Activated T-helper 1 cell treated with anti-CD3 and anti-CD28 coated beads, Interleukin-12 subunit alpha, Interleukin-12 subunit beta, Interleukin-2, Interleukin-4 antibody, amounts not matched to agents 30 ng/mL and 10 ng/mL and 1 ng/mL, durations not matched to agents 14 hours and 24 hours and 36 hours (primary cell): ENCODE measurements at regions not wholly inside any gene's neighbourhood (a gene's known extent, or its start where the extent isn't known, plus 50 kb on each side); places are given as distances from the start of the nearest gene placed in this dataset.

Experiments used
- DNase-seq: peaks from one replicate; pipeline ENCODE4 v3.0.0; 2021; ENCODE audit warnings: low spot score
- H3K27ac Mint-ChIP-seq: one replicate; pipeline ENCODE4 v1.8.0; 2021; ENCODE audit warnings: mild to moderate bottlenecking, mixed read lengths
- H3K27me3 Mint-ChIP-seq: one replicate; pipeline ENCODE4 v1.8.0; 2022; ENCODE audit warnings: mild to moderate bottlenecking, moderate library complexity, mixed read lengths; ENCODE audit not compliant: insufficient read depth
- H3K36me3 Mint-ChIP-seq: one replicate; pipeline ENCODE4 v1.8.0; 2021; ENCODE audit warnings: low read depth, mixed read lengths
- H3K4me1 Mint-ChIP-seq: one replicate; pipeline ENCODE4 v1.8.0; 2021; ENCODE audit warnings: low read depth, mixed read lengths
- H3K4me3 Mint-ChIP-seq: one replicate; pipeline ENCODE4 v1.8.0; 2021; ENCODE audit warnings: mild to moderate bottlenecking, moderate library complexity, mixed read lengths
- H3K9me3 Mint-ChIP-seq: one replicate; pipeline ENCODE4 v1.8.0; 2021; ENCODE audit warnings: mixed read lengths
- intact Hi-C: fragments of 100-400 bp; cut with micrococcal nuclease; formaldehyde crosslinking; loops from one replicate; pipeline ENCODE4 v1.15.1; 2024

- Mint-ChIP-seq H3K36me3 (no peaks in the 10 kb centered on the region), H3K27me3 (peaks cover 11% of the 10 kb centered on the region), H3K27ac (no peak overlapping the region), H3K9me3 (peaks cover 9% of the 10 kb centered on the region), H3K4me1 (no peaks in the 10 kb centered on the region), H3K4me3 (no peak overlapping the region)
- DNase-seq = no peak
- intact Hi-C loops = no loop called here
Observed at GRCh38 chr5:159837860-159838259, 78.4 kb upstream of the ADRA1B start.

DNA sequence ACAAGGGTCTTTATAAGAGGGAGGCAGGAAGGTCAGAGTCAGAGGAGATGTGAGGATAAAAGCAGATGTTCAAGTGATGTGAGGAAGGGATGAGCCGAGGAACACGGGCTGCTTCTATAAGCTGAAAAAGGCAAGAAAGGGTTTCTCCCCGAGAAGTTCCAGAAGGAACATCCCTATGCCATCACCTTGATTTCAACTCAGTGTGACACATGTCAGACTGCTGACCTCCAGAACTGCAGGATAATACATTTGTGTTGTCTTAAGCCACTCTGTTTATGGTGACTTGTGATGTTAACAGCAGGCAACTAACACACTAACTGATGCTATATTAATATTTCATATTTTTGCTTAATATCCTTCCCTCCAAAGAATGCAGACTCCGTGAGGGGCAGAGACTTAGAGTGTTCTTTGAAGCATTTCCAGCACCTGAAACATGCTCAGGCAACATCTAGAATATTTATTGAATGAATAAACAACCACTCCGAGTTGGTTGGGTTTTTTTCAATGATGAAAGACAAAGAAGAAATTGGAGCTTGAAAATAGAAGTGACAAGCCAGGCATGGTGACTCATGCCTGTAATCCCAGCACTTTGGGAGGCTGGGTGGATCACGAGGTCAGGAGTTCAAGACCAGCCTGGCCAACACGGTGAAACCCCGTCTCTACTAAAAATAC lies 77.6 kb upstream of the ADRA1B start:
- intact Hi-C loops = no loop called here
- Mint-ChIP-seq H3K27me3 (peaks cover 11% of the 10 kb centered on the region), H3K36me3 (no peaks in the 10 kb centered on the region), H3K9me3 (peaks cover 9% of the 10 kb centered on the region), H3K4me1 (no peaks in the 10 kb centered on the region), H3K4me3 (no peak overlapping the region), H3K27ac (no peak overlapping the region)
- no peak for DNase-seq

DNA sequence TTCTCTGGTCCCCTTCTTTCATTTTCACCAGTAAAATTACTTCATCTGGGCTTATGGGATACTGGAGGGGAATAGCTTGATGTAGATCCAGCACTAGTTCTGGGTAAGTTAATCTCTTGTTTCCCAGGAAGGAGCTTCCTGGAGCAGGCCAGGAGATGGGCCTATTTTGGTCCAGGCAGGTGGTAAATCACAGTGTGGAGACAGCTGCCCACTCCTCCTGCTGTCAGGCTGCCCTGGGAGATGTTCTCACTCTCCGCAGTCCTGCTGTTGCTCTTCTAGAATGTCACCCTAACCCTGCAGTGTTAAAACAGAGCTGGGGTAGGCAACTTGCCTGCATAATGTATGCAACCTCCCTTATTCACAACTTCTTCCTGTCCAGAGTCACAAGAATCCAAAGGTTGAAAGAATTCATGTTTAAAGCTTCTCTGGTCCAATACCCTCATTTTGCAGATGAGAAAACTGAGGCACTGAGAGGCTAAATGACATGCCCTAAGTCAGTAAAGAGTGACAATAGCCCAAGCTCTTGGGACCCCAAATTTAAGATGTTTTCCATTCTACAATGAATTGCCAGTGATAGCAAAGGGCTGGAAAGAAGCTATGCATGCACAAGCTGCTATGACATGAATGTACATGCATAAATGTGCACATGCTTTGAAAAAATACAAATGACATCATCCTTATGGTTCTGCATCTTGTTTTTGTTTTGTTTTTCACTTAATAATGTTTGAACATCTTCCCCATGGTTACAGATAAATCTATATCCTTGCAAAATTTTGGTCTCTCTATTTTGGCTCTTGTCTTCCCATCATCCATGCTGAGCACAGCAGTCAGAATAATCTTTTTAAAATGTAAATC lies 71.8 kb upstream of the ADRA1B start:
- Mint-ChIP-seq H3K4me3 (no peak overlapping the region), H3K27me3 (peaks cover 14% of the 10 kb centered on the region), H3K27ac (no peak overlapping the region), H3K9me3 (no peaks in the 10 kb centered on the region), H3K4me1 (no peaks in the 10 kb centered on the region), H3K36me3 (no peaks in the 10 kb centered on the region)
- intact Hi-C loops = no loop called here
- no peak for DNase-seq

DNA sequence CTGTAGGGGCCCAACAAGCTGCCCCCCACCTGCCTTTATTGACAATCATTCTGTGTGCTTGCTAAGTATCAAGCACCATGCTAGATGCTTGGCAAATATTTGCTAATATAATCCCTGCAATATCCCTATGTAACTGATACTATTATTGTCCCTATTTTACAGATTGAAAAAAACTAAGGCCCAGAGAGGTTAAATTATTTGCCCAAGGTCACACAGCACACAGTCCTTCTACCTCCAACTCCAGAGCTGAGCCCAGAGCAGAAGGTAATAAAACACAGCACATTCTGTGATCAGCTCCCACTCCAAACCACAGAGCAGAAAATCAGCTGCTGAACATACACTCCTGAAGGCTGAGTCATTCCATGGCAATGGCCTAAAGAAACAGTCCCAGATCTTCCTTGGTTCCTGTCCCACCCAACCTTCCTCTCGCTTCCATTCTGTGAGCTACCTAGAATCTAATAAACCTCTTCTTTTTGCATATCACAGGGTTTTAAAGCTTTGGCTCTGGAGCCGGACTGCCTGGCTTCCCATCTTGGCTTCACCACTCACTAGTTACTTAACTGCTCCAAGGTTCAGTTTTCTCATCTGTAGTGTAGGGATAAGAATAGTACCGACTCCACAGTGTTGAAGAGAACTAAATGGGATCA lies 66.7 kb upstream of the ADRA1B start:
- Mint-ChIP-seq H3K4me3 (no peak overlapping the region), H3K9me3 (no peaks in the 10 kb centered on the region), H3K27ac (no peak overlapping the region), H3K27me3 (peaks cover under 1% of the 10 kb centered on the region), H3K36me3 (no peaks in the 10 kb centered on the region), H3K4me1 (no peaks in the 10 kb centered on the region)
- DNase-seq = no peak
- intact Hi-C loops = no loop called here

- DNase-seq = no peak
- peaks cover 3% of the 10 kb centered on the region for H3K27me3 Mint-ChIP-seq
- no peak overlapping the region for H3K27ac Mint-ChIP-seq
- no peaks in the 10 kb centered on the region for H3K36me3 Mint-ChIP-seq
- H3K4me1 Mint-ChIP-seq = no peaks in the 10 kb centered on the region
- intact Hi-C loops = no loop called here
- no peak overlapping the region for H3K4me3 Mint-ChIP-seq
- no peaks in the 10 kb centered on the region for H3K9me3 Mint-ChIP-seq
Observed at GRCh38 chr5:159850160-159850559, 66.1 kb upstream of the ADRA1B start.

- intact Hi-C loops = no loop called here
- Mint-ChIP-seq H3K4me1 (no peaks in the 10 kb centered on the region), H3K27me3 (peaks cover 9% of the 10 kb centered on the region), H3K27ac (no peak overlapping the region), H3K9me3 (no peaks in the 10 kb centered on the region), H3K36me3 (no peaks in the 10 kb centered on the region), H3K4me3 (no peak overlapping the region)
- DNase-seq = no peak
Observed at GRCh38 chr5:159851053-159851452, 65.2 kb upstream of the ADRA1B start.

DNA sequence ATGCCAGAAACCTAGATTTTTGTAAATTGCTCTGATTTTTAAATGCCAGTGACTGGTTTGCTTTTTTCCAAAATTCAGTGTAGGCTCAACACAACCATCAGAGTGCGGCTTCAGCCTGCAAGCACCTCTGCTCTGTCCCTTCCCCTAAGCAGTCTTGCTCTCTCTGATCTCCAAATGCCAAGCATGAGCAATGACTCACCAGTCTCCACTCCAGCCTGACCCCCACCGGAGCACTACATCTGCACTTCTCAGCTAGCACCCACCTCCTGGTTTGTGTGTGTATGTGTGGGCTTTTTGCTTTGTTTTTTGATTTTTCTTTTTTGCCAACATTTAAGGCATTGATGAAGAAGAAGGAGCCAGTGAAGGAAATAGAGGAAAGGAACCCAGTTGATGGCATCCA lies 61.4 kb upstream of the ADRA1B start:
- Mint-ChIP-seq H3K4me3 (no peak overlapping the region), H3K9me3 (no peaks in the 10 kb centered on the region), H3K27ac (no peak overlapping the region), H3K36me3 (no peaks in the 10 kb centered on the region), H3K4me1 (no peaks in the 10 kb centered on the region), H3K27me3 (peaks cover 11% of the 10 kb centered on the region)
- DNase-seq = no peak
- intact Hi-C loops = no loop called here

DNA sequence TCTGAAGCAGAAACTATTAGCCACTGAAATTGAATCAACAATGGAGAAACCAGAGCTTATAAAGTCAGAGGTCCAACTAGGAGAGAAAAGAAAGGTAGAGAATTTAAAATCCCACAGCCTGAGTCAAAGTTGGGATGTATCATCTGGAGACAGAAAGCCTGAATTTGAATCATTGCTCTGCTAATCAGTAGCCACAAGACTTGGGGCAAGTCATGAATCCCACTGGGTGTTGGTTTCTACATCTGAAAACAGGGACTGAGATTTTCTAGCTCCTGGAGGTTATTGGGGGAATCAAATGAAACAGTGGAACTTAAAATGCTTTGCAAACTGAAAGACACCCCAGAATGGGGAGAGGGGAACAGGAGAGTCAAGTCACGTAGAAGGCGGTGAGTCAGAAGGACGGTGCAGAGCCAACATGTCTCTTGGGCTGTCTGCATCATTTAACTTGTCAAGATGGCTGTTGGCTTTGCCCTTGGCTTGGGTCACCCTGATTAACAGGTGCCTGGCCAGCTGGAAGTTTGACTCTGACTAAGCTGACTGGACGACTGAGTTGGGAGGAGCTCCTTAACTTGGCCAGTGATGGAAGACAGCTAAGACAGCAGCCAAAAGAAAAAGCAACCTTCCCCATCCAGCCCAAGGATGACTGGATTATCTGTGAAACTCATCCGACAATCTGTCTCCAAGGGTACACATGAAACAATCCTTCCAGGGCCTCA lies 60.6 kb upstream of the ADRA1B start:
- no peaks in the 10 kb centered on the region for H3K36me3 Mint-ChIP-seq
- no peak overlapping the region for H3K27ac Mint-ChIP-seq
- no peaks in the 10 kb centered on the region for H3K9me3 Mint-ChIP-seq
- H3K27me3 Mint-ChIP-seq = peaks cover 11% of the 10 kb centered on the region
- no peak for DNase-seq
- no peaks in the 10 kb centered on the region for H3K4me1 Mint-ChIP-seq
- intact Hi-C loops = no loop called here
- H3K4me3 Mint-ChIP-seq = no peak overlapping the region

DNA sequence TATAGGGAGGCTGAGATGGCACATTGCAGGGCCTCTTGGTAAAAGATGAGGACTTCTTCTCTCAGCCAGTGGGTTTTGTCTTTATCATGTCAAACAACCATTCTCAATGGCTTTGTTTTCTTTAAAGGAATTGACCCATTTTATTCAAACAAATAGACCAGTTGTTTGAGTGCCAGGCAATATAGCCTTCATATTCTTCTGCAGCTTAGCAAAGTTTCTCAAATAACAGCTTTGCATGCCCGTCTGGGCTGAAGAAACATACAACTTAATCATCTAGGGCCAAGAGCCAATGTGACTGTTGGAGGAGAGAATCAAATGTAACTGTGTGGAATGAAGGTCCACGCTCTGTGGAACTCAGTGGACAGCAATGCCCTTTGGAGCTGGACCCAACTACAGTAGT lies 57.4 kb upstream of the ADRA1B start:
- no peaks in the 10 kb centered on the region for H3K4me1 Mint-ChIP-seq
- H3K27me3 Mint-ChIP-seq = peaks cover 16% of the 10 kb centered on the region
- intact Hi-C loops = no loop called here
- H3K9me3 Mint-ChIP-seq = no peaks in the 10 kb centered on the region
- H3K36me3 Mint-ChIP-seq = no peaks in the 10 kb centered on the region
- H3K27ac Mint-ChIP-seq = no peak overlapping the region
- H3K4me3 Mint-ChIP-seq = no peak overlapping the region
- DNase-seq = no peak

- Mint-ChIP-seq H3K4me3 (no peak overlapping the region), H3K9me3 (no peaks in the 10 kb centered on the region), H3K27ac (no peak overlapping the region), H3K4me1 (peaks cover 8% of the 10 kb centered on the region), H3K36me3 (no peaks in the 10 kb centered on the region), H3K27me3 (peaks cover 8% of the 10 kb centered on the region)
- intact Hi-C loops = no loop called here
- DNase-seq = no peak
Observed at GRCh38 chr5:159861086-159861485, 55.2 kb upstream of the ADRA1B start.

DNA sequence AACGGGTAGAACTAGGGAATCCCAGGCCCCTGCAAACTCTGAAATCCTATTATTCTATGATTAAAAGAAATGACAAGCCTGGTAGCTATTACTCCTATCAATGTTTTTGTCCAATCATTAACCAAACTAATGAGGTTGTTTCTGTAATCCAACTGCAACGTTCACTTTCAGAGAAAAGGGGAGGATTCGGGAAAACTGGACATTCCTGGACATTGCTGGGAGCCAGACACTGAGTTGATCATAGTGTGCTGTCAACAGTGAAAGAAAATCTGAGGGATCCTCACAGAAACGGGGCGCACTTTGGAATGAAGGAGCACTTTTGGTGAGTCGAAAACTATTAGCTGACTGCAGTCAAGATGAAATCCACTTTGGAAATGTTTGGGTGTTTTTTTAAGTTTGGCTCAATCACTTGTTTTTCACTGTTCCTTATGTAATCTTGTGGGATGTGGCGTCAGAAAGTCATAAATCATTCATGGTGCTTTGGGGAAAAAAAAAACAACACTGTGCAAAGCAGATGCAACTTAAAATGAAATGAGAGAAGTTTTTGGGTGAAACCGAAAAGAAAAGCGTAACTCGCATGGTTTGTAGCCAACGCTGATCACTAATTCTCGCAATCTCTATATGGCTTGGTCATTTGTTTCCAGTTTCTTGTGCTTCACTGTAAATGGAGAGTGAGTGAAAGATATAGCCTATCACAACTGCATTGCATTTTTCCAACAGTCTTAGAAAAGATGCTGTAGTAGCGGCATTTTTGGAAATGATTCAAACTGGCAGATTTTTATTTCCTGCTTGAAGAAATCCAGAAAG lies 51.2 kb upstream of the ADRA1B start:
- H3K4me1 Mint-ChIP-seq = peaks cover 8% of the 10 kb centered on the region
- H3K27me3 Mint-ChIP-seq = peaks cover 19% of the 10 kb centered on the region
- no peaks in the 10 kb centered on the region for H3K36me3 Mint-ChIP-seq
- H3K4me3 Mint-ChIP-seq = no peak overlapping the region
- H3K27ac Mint-ChIP-seq = no peak overlapping the region
- H3K9me3 Mint-ChIP-seq = no peaks in the 10 kb centered on the region
- intact Hi-C loops = no loop called here
- no peak for DNase-seq

- H3K27ac Mint-ChIP-seq = no peak overlapping the region
- H3K36me3 Mint-ChIP-seq = no peaks in the 10 kb centered on the region
- intact Hi-C loops = no loop called here
- peaks cover 17% of the 10 kb centered on the region for H3K27me3 Mint-ChIP-seq
- no peaks in the 10 kb centered on the region for H3K9me3 Mint-ChIP-seq
- no peak overlapping the region for H3K4me3 Mint-ChIP-seq
- peaks cover 8% of the 10 kb centered on the region for H3K4me1 Mint-ChIP-seq
- DNase-seq = no peak
Observed at GRCh38 chr5:159866093-159866492, 50.2 kb upstream of the ADRA1B start.
